Heart left ventricle (tissue), 16 donors: ENCODE measurements at regions not wholly inside any gene's neighbourhood (a gene's known extent, or its start where the extent isn't known, plus 50 kb on each side); places are given as distances from the start of the nearest gene placed in this dataset.
A peak's percentile ranks its signal among the peaks of the same experiment; 100 is the strongest.

ENCODE experiments used
- ATAC-seq, 4 donors: fragments of 200-7000 bp; cut with Tn5 transposase; one replicate each; pipeline ENCODE4 v1.9.1; 2020 to 2022; ENCODE audit warnings: moderate library complexity in 4 of 4, mild to moderate bottlenecking in 3 of 4, moderate number of reproducible peaks in 1 of 4
- DNase-seq, 5 donors: peaks; one replicate each; pipeline ENCODE4 v3.0.0-alpha.2; 2020
- H3K27ac ChIP-seq, 12 donors: fragments of 200-600 bp; sonication (generic) in 4 of 12; one replicate each; pipeline versions ENCODE4 v1.5.0 to v1.8.0; 2016 to 2022; ENCODE audit warnings: mild to moderate bottlenecking in 2 of 12
- H3K27me3 ChIP-seq, 9 donors: fragments of 200-600 bp; sonication (generic) in 2 of 9; one replicate each; pipeline versions ENCODE4 v1.5.1 to v1.8.0; 2016 to 2022; ENCODE audit warnings: mild to moderate bottlenecking in 3 of 9
- H3K36me3 ChIP-seq, 9 donors: fragments of 200-600 bp; sonication (generic) in 2 of 9; one replicate each; pipeline versions ENCODE4 v1.5.0 to v1.8.0; 2018 to 2022; ENCODE audit warnings: mild to moderate bottlenecking in 2 of 9
- H3K4me1 ChIP-seq, 12 donors: fragments of 200-600 bp; sonication (generic) in 4 of 12; one replicate each; pipeline versions ENCODE4 v1.5.0 to v1.8.0; 2016 to 2022; ENCODE audit warnings: mild to moderate bottlenecking in 3 of 12
- H3K4me3 ChIP-seq, 12 donors: fragments of 200-600 bp; sonication (generic) in 4 of 12; one replicate each; pipeline versions ENCODE4 v1.5.0 to v1.8.0; 2017 to 2022; ENCODE audit warnings: mild to moderate bottlenecking in 9 of 12, moderate library complexity in 4 of 12
- H3K9me3 ChIP-seq, 12 donors: fragments of 200-600 bp; sonication (generic) in 4 of 12; one replicate each; pipeline versions ENCODE4 v1.5.0 to v1.8.0; 2016 to 2022; ENCODE audit warnings: mild to moderate bottlenecking in 1 of 12
- POLR2A ChIP-seq, 2 donors: fragments of 450-650 bp; IDR thresholded peaks; one replicate each; pipeline ENCODE4 v1.6.1; 2017; ENCODE audit warnings: antibody characterized with exemption in 2 of 2, mild to moderate bottlenecking in 2 of 2, moderate library complexity in 2 of 2
- WGBS, 4 donors: extraction: QIAGEN DNeasy Blood & Tissue Kit in 2 of 4; methylation state at CpG; one replicate each; pipeline versions ENCODE4 v1.1.5 to v1.1.7; 2013 to 2018; 5-methylcytosine and 5-hydroxymethylcytosine counted together
- intact Hi-C, 10 donors: fragments of 100-400 bp; cut with DNase I; formaldehyde crosslinking; loops; one replicate each; pipeline versions ENCODE4 v1.11.1 to v1.14.2; 2022
- TF ChIP-seq, protein P1 (sequence below), 12 donors: fragments of 200-600 bp; sonication (generic) in 4 of 12; IDR thresholded peaks; one replicate each; pipeline versions ENCODE4 v1.5.0 to v1.8.0; 2018 to 2022; ENCODE audit warnings: antibody characterized with exemption in 12 of 12, mild to moderate bottlenecking in 5 of 12
- donor health status: ischemic (EF 13 %, LVEDD 7.1; RV severe dilation, severe dysfunction).
- donor health status: healthy with polysubstance abuse.
- donor health status: DM: no; HTN: yes; CAD: no.
- donor health status: DM: no; HTN: no; CAD: no.
- donor health status: ischemic (EF 25% LVEDD 6.9; RV normal size, moderate dysfunction).
- donor health status: ischemic (EF 25% LVEDD 5.7; RV mildly dilated, moderate dysfunction).
- donor health status: healthy.
- donor health status: DM: yes; HTN: yes; CAD: no.
- donor health status: ischemic (EF 35%, LVEDD 5.7; RV mildly dilated, moderate dysfunction).
- donor health status: nonischemic (EF 11% LVEDD 7.7; RV severe dilation, severe dysfunction).
- donor health status: DM: yes; HTN: yes; CAD: no.
- donor health status: PGD.
- donor health status: ischemic (EF 29% LVEDD 5.4; RV normal size, mild dysfunction).
- donor health status: nonischemic (EF 23%, LVEDD 6.1; RV moderate dilation, normal function).

DNA sequence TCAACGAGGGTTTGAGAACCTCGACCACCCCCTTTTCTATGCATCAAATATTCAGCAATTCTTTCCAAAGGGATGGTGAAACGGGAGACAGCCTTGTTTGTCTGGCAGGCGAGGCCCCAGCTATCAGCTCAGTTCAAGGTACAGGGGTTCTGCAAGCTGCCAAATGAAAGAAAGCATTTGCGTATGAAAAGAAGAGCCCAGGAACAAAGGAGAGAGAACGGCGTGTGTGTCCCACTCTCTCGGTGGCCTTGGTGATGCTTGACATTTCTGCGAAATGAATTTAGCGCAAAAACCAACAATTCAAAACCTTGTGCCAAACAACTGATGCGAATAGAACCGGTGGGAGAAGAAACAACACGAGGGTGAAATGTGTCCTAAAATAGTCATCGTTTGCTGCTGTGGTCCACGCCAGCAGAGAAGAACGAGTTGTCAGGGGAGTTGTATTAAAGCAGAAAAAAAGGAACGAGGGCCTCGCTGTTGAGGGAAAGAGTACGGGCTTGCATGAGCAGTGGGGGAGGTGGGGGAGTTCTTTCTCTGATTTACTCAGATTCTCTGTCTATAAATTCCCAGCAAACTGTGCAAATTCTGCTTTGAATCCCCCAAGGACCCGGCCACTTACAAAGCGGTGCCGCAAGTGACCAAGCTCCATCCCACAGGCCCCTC, 97.7 kb downstream of the TMEM130 start:
- no peaks in the 10 kb centered on the region for H3K4me1 ChIP-seq
- H3K27me3 ChIP-seq: peaks cover 0 to 11% (median 0%) of the 10 kb centered on the region in 9 donors
- DNase-seq (no peak), ATAC-seq (no peak)
- H3K9me3 ChIP-seq: no peaks in the 10 kb centered on the region
- H3K36me3 ChIP-seq: no peaks in the 10 kb centered on the region
- 37 to 46% (median 43%) methylated on average over 22 of the region's 22 CpGs for WGBS, 4 donors
- no peak overlapping the region for H3K4me3 ChIP-seq
- H3K27ac ChIP-seq: no peak overlapping the region
- intact Hi-C loops: no loop called here
- TF ChIP-seq, protein P1, sequence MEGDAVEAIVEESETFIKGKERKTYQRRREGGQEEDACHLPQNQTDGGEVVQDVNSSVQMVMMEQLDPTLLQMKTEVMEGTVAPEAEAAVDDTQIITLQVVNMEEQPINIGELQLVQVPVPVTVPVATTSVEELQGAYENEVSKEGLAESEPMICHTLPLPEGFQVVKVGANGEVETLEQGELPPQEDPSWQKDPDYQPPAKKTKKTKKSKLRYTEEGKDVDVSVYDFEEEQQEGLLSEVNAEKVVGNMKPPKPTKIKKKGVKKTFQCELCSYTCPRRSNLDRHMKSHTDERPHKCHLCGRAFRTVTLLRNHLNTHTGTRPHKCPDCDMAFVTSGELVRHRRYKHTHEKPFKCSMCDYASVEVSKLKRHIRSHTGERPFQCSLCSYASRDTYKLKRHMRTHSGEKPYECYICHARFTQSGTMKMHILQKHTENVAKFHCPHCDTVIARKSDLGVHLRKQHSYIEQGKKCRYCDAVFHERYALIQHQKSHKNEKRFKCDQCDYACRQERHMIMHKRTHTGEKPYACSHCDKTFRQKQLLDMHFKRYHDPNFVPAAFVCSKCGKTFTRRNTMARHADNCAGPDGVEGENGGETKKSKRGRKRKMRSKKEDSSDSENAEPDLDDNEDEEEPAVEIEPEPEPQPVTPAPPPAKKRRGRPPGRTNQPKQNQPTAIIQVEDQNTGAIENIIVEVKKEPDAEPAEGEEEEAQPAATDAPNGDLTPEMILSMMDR (IDR thresholded peaks at IDR 0.05): no peak
- TF ChIP-seq POLR2A (IDR thresholded peaks at IDR 0.05): no peak

DNA sequence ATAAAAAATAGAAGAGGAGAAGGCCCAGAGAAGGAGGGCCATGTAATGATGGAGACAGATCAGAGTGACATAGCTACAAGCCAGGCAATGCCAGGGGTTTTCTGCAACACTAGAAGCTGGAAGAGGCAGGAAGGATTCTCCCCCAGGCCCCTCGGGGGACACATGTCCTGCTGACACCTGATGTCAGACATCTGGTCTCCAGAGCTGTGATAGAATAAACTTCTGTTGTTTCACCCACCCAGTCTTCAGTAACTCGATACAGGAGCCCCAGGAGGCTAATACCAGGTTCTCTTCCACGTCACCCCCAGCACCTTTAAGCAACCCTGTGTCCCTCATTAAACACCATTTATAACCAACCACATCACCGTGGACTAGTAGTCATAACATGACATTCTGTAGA, 94.9 kb downstream of the TMEM130 start:
- Histone ChIP-seq H3K27me3 (peaks cover 0 to 11% (median 0%) of the 10 kb centered on the region in 9 donors), H3K27ac (no peak overlapping the region), H3K36me3 (no peaks in the 10 kb centered on the region), H3K4me3 (no peak overlapping the region), H3K9me3 (no peaks in the 10 kb centered on the region), H3K4me1 (peaks cover 0 to 3% (median 0%) of the 10 kb centered on the region in 12 donors)
- 49 to 54% (median 52%) methylated on average over 4 of the region's 4 CpGs for WGBS, 4 donors
- TF ChIP-seq POLR2A (IDR thresholded peaks at IDR 0.05): no peak
- TF ChIP-seq, protein P1 (IDR thresholded peaks at IDR 0.05): no peak
- intact Hi-C loops: loop anchor here in 3 of 10 donors (5.0 kb wide), 1 partner anchor 62 kb away; no protein-coding TSS in a partner anchor
- DNase-seq (no peak), ATAC-seq (no peak)

DNA sequence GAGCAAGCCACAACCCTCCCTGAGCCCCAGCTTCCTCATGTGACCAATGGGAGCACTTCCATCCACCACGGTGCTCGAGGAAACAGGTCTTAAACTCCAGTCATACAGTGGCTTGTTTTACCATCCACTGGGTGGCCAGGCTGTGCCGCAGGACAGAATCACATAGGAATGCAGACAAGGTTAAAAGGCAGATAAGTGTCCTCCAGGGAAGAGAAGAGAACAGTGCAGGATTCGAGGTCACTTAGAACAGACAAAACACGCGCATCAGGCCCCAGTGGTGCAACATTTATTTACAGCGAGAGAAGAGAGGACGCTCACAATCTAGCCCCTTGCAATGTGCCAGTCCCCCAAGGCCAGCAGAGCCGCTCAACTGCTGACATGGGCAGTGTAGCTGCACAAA, 92.8 kb downstream of the TMEM130 start:
- WGBS, 4 donors: 35 to 44% (median 37%) methylated on average over 9 of the region's 9 CpGs
- Histone ChIP-seq H3K27me3 (peaks cover 0 to 7% (median 0%) of the 10 kb centered on the region in 9 donors), H3K4me1 (peaks cover 0 to 3% (median 0%) of the 10 kb centered on the region in 12 donors), H3K4me3 (no peak overlapping the region), H3K36me3 (no peaks in the 10 kb centered on the region), H3K27ac (no peak overlapping the region), H3K9me3 (no peaks in the 10 kb centered on the region)
- TF ChIP-seq, protein P1 (IDR thresholded peaks at IDR 0.05): peak in 3 of 12 donors; percentile 9 to 14 (median 13)
- no peak for TF ChIP-seq POLR2A (IDR thresholded peaks at IDR 0.05)
- DNase-seq (peak in 1 of 5 donors; percentile 33), ATAC-seq (peak; percentile 51 to 81 (median 69))
- intact Hi-C loops: loop anchor here in 3 of 10 donors (5.0 kb wide), 1 partner anchor 60 kb away; no protein-coding TSS in a partner anchor

DNA sequence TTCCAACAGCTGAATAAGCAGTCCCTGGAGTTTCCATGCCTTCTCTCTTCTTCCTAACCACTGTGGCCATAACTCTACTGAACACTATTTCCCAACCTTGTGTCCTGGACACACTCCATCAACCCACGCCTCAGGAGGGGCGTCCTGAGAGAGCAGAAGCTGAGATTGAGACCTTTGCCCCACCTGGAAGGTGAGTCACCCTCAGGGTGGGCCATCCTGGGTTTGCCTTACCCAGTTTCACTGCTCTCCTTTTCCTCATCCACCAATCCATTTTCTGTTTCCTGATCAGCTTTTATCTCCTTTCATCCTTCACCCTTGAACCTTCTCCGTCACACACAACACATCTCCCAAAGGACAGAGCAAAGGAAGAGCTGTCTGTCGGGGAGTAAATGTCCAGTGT, 91.4 kb downstream of the TMEM130 start:
- Histone ChIP-seq H3K27ac (no peak overlapping the region), H3K9me3 (no peaks in the 10 kb centered on the region), H3K4me3 (no peak overlapping the region), H3K36me3 (no peaks in the 10 kb centered on the region), H3K27me3 (peaks cover 0 to 2% (median 0%) of the 10 kb centered on the region in 9 donors), H3K4me1 (peaks cover 0 to 3% (median 0%) of the 10 kb centered on the region in 12 donors)
- TF ChIP-seq POLR2A (IDR thresholded peaks at IDR 0.05): no peak
- TF ChIP-seq, protein P1 (IDR thresholded peaks at IDR 0.05): no peak
- WGBS, 4 donors: 62 to 70% (median 68%) methylated on average over 4 of the region's 4 CpGs
- ATAC-seq (no peak), DNase-seq (no peak)
- intact Hi-C loops: loop anchor here in 3 of 10 donors (5.0 kb wide), 1 partner anchor 59 kb away; no protein-coding TSS in a partner anchor
